ENCODE measurements at regions not wholly inside any gene's neighbourhood (a gene's known extent, or its start where the extent isn't known, plus 50 kb on each side); places are given as distances from the start of the nearest gene placed in this dataset.
A peak's percentile ranks its signal among the peaks of the same experiment; 100 is the strongest.

GRCh38 chr1:190608282-190608681, 130.6 kb upstream of the BRINP3 start:
- Histone ChIP-seq H3K4me3 (ENCODE audit: insufficient read length, low read depth) (no peak overlapping the region), H3K27me3 (ENCODE audit: insufficient read depth, insufficient read length) (no peaks in the 10 kb centered on the region), H3K9ac (ENCODE audit: insufficient read length, low read depth) (no peak overlapping the region), H3K4me1 (ENCODE audit: insufficient read depth, insufficient read length) (no peaks in the 10 kb centered on the region), H3K36me3 (ENCODE audit: insufficient read depth, insufficient read length, low read length) (no peaks in the 10 kb centered on the region), H3K9me3 (ENCODE audit: insufficient read depth, low read length) (no peaks in the 10 kb centered on the region)
- DNase-seq (ENCODE audit: low read depth, low spot score): no peak
- no peak for TF ChIP-seq ZNF274 (IDR thresholded peaks at IDR 0.05; ENCODE audit: low read depth, low read length)
- TF ChIP-seq YY1 (IDR thresholded peaks at IDR 0.05; ENCODE audit: insufficient read depth, insufficient read length): no peak
- no peak for TF ChIP-seq SUZ12 (IDR thresholded peaks at IDR 0.05; ENCODE audit: extremely low read depth, insufficient read depth, insufficient read length)

GRCh38 chr1:190615818-190616217, 138.2 kb upstream of the BRINP3 start:
- no peaks in the 10 kb centered on the region for H3K27me3 ChIP-seq (ENCODE audit: insufficient read depth, insufficient read length)
- H3K9ac ChIP-seq (ENCODE audit: insufficient read length, low read depth): no peak overlapping the region
- no peak overlapping the region for H3K4me3 ChIP-seq (ENCODE audit: insufficient read length, low read depth)
- H3K36me3 ChIP-seq (ENCODE audit: insufficient read depth, insufficient read length, low read length): no peaks in the 10 kb centered on the region
- H3K9me3 ChIP-seq (ENCODE audit: insufficient read depth, low read length): no peaks in the 10 kb centered on the region
- DNase-seq (ENCODE audit: low read depth, low spot score): no peak
- TF ChIP-seq ZNF274 (IDR thresholded peaks at IDR 0.05; ENCODE audit: low read depth, low read length): no peak
- no peaks in the 10 kb centered on the region for H3K4me1 ChIP-seq (ENCODE audit: insufficient read depth, insufficient read length)

GRCh38 chr1:190616235-190616634, 138.6 kb upstream of the BRINP3 start:
- no peak overlapping the region for H3K4me3 ChIP-seq (ENCODE audit: insufficient read length, low read depth)
- no peak for TF ChIP-seq SUZ12 (IDR thresholded peaks at IDR 0.05; ENCODE audit: extremely low read depth, insufficient read depth, insufficient read length)
- no peak for TF ChIP-seq ZNF274 (IDR thresholded peaks at IDR 0.05; ENCODE audit: low read depth, low read length)
- TF ChIP-seq YY1 (IDR thresholded peaks at IDR 0.05; ENCODE audit: insufficient read depth, insufficient read length): no peak
- no peaks in the 10 kb centered on the region for H3K36me3 ChIP-seq (ENCODE audit: insufficient read depth, insufficient read length, low read length)
- DNase-seq (ENCODE audit: low read depth, low spot score): no peak
- H3K4me1 ChIP-seq (ENCODE audit: insufficient read depth, insufficient read length): no peaks in the 10 kb centered on the region
- no peaks in the 10 kb centered on the region for H3K9me3 ChIP-seq (ENCODE audit: insufficient read depth, low read length)
- no peaks in the 10 kb centered on the region for H3K27me3 ChIP-seq (ENCODE audit: insufficient read depth, insufficient read length)
- H3K9ac ChIP-seq (ENCODE audit: insufficient read length, low read depth): no peak overlapping the region

- Histone ChIP-seq H3K36me3 (ENCODE audit: insufficient read depth, insufficient read length, low read length) (no peaks in the 10 kb centered on the region), H3K9me3 (ENCODE audit: insufficient read depth, low read length) (no peaks in the 10 kb centered on the region), H3K9ac (ENCODE audit: insufficient read length, low read depth) (no peak overlapping the region), H3K27me3 (ENCODE audit: insufficient read depth, insufficient read length) (no peaks in the 10 kb centered on the region), H3K4me3 (ENCODE audit: insufficient read length, low read depth) (no peak overlapping the region), H3K4me1 (ENCODE audit: insufficient read depth, insufficient read length) (no peaks in the 10 kb centered on the region)
- DNase-seq (ENCODE audit: low read depth, low spot score): no peak
- TF ChIP-seq YY1 (IDR thresholded peaks at IDR 0.05; ENCODE audit: insufficient read depth, insufficient read length) (no peak), SUZ12 (IDR thresholded peaks at IDR 0.05; ENCODE audit: extremely low read depth, insufficient read depth, insufficient read length) (no peak), ZNF274 (IDR thresholded peaks at IDR 0.05; ENCODE audit: low read depth, low read length) (no peak)
Observed at GRCh38 chr1:190619724-190620123, 142.1 kb upstream of the BRINP3 start.

- H3K27me3 ChIP-seq (ENCODE audit: insufficient read depth, insufficient read length): no peaks in the 10 kb centered on the region
- no peak overlapping the region for H3K4me3 ChIP-seq (ENCODE audit: insufficient read length, low read depth)
- no peaks in the 10 kb centered on the region for H3K36me3 ChIP-seq (ENCODE audit: insufficient read depth, insufficient read length, low read length)
- TF ChIP-seq ZNF274 (IDR thresholded peaks at IDR 0.05; ENCODE audit: low read depth, low read length) (no peak), YY1 (IDR thresholded peaks at IDR 0.05; ENCODE audit: insufficient read depth, insufficient read length) (no peak), SUZ12 (IDR thresholded peaks at IDR 0.05; ENCODE audit: extremely low read depth, insufficient read depth, insufficient read length) (no peak)
- no peak overlapping the region for H3K9ac ChIP-seq (ENCODE audit: insufficient read length, low read depth)
- peak; percentile 20 for DNase-seq (ENCODE audit: low read depth, low spot score)
- H3K4me1 ChIP-seq (ENCODE audit: insufficient read depth, insufficient read length): no peaks in the 10 kb centered on the region
- H3K9me3 ChIP-seq (ENCODE audit: insufficient read depth, low read length): no peaks in the 10 kb centered on the region
Observed at GRCh38 chr1:190633488-190633887, 155.8 kb upstream of the BRINP3 start.

- H3K4me1 ChIP-seq (ENCODE audit: insufficient read depth, insufficient read length): no peaks in the 10 kb centered on the region
- DNase-seq (ENCODE audit: low read depth, low spot score): no peak
- no peak overlapping the region for H3K9ac ChIP-seq (ENCODE audit: insufficient read length, low read depth)
- TF ChIP-seq ZNF274 (IDR thresholded peaks at IDR 0.05; ENCODE audit: low read depth, low read length): no peak
- no peak for TF ChIP-seq SUZ12 (IDR thresholded peaks at IDR 0.05; ENCODE audit: extremely low read depth, insufficient read depth, insufficient read length)
- TF ChIP-seq YY1 (IDR thresholded peaks at IDR 0.05; ENCODE audit: insufficient read depth, insufficient read length): no peak
- H3K27me3 ChIP-seq (ENCODE audit: insufficient read depth, insufficient read length): no peaks in the 10 kb centered on the region
- no peaks in the 10 kb centered on the region for H3K36me3 ChIP-seq (ENCODE audit: insufficient read depth, insufficient read length, low read length)
- no peaks in the 10 kb centered on the region for H3K9me3 ChIP-seq (ENCODE audit: insufficient read depth, low read length)
- H3K4me3 ChIP-seq (ENCODE audit: insufficient read length, low read depth): no peak overlapping the region
Observed at GRCh38 chr1:190634134-190634533, 156.5 kb upstream of the BRINP3 start.

GRCh38 chr1:190649553-190649952, 171.9 kb upstream of the BRINP3 start:
- DNase-seq (ENCODE audit: low read depth, low spot score): no peak
- H3K27me3 ChIP-seq (ENCODE audit: insufficient read depth, insufficient read length): no peaks in the 10 kb centered on the region
- H3K4me3 ChIP-seq (ENCODE audit: insufficient read length, low read depth): no peak overlapping the region
- no peaks in the 10 kb centered on the region for H3K4me1 ChIP-seq (ENCODE audit: insufficient read depth, insufficient read length)
- H3K9ac ChIP-seq (ENCODE audit: insufficient read length, low read depth): no peak overlapping the region
- H3K9me3 ChIP-seq (ENCODE audit: insufficient read depth, low read length): peaks cover 13% of the 10 kb centered on the region; the same call in 1 of the 2 replicates
- no peak for TF ChIP-seq SUZ12 (IDR thresholded peaks at IDR 0.05; ENCODE audit: extremely low read depth, insufficient read depth, insufficient read length)
- no peak for TF ChIP-seq ZNF274 (IDR thresholded peaks at IDR 0.05; ENCODE audit: low read depth, low read length)
- no peak for TF ChIP-seq YY1 (IDR thresholded peaks at IDR 0.05; ENCODE audit: insufficient read depth, insufficient read length)
- H3K36me3 ChIP-seq (ENCODE audit: insufficient read depth, insufficient read length, low read length): no peaks in the 10 kb centered on the region

- TF ChIP-seq ZNF274 (IDR thresholded peaks at IDR 0.05; ENCODE audit: low read depth, low read length): no peak
- TF ChIP-seq SUZ12 (IDR thresholded peaks at IDR 0.05; ENCODE audit: extremely low read depth, insufficient read depth, insufficient read length): no peak
- TF ChIP-seq YY1 (IDR thresholded peaks at IDR 0.05; ENCODE audit: insufficient read depth, insufficient read length): no peak
Observed at GRCh38 chr1:190658907-190659306, 181.2 kb upstream of the BRINP3 start.

More at GRCh38 chr1:190658907-190659306, 181.2 kb upstream of the BRINP3 start:
- H3K4me1 ChIP-seq (ENCODE audit: insufficient read depth, insufficient read length): no peaks in the 10 kb centered on the region
- no peak for DNase-seq (ENCODE audit: low read depth, low spot score)
- H3K27me3 ChIP-seq (ENCODE audit: insufficient read depth, insufficient read length): no peaks in the 10 kb centered on the region
- no peak overlapping the region for H3K4me3 ChIP-seq (ENCODE audit: insufficient read length, low read depth)
- no peak overlapping the region for H3K9ac ChIP-seq (ENCODE audit: insufficient read length, low read depth)
- H3K9me3 ChIP-seq (ENCODE audit: insufficient read depth, low read length): no peaks in the 10 kb centered on the region
- no peaks in the 10 kb centered on the region for H3K36me3 ChIP-seq (ENCODE audit: insufficient read depth, insufficient read length, low read length)

Measured in NT2/D1 (cell line).